ENCODE measurements at regions not wholly inside any gene's neighbourhood (a gene's known extent, or its start where the extent isn't known, plus 50 kb on each side); places are given as distances from the start of the nearest gene placed in this dataset.

- no peak for DNase-seq
- Mint-ChIP-seq H3K36me3 (ENCODE audit: low read depth) (no peaks in the 10 kb centered on the region), H3K27me3 (ENCODE audit: insufficient read depth) (peaks cover 3% of the 10 kb centered on the region), H3K4me3 (no peak overlapping the region), H3K4me1 (ENCODE audit: low read depth) (no peaks in the 10 kb centered on the region), H3K9me3 (peaks cover 30% of the 10 kb centered on the region), H3K27ac (no peak overlapping the region)
- no peak for TF ChIP-seq CTCF (IDR thresholded peaks at IDR 0.05)
These were observed 318.3 kb downstream of the EIPR1 start for GRCh38 chr2:3059141-3059925.

GRCh38 chr2:3054066-3054465, 323.6 kb downstream of the EIPR1 start:
- no peak for TF ChIP-seq CTCF (IDR thresholded peaks at IDR 0.05)
- Mint-ChIP-seq H3K9me3 (peaks cover 21% of the 10 kb centered on the region; the same call in 1 of the 2 replicates), H3K4me3 (no peak overlapping the region), H3K27me3 (ENCODE audit: insufficient read depth) (no peaks in the 10 kb centered on the region), H3K27ac (no peak overlapping the region), H3K36me3 (ENCODE audit: low read depth) (no peaks in the 10 kb centered on the region), H3K4me1 (ENCODE audit: low read depth) (no peaks in the 10 kb centered on the region)
- no peak for DNase-seq

GRCh38 chr2:3051266-3051665, 326.4 kb downstream of the EIPR1 start:
- no peaks in the 10 kb centered on the region for H3K36me3 Mint-ChIP-seq (ENCODE audit: low read depth)
- H3K4me3 Mint-ChIP-seq = no peak overlapping the region
- no peak for TF ChIP-seq CTCF (IDR thresholded peaks at IDR 0.05)
- H3K9me3 Mint-ChIP-seq = peaks cover 21% of the 10 kb centered on the region
- no peak overlapping the region for H3K27ac Mint-ChIP-seq
- no peaks in the 10 kb centered on the region for H3K27me3 Mint-ChIP-seq (ENCODE audit: insufficient read depth)
- no peak for DNase-seq
- H3K4me1 Mint-ChIP-seq (ENCODE audit: low read depth) = no peaks in the 10 kb centered on the region

- no peak overlapping the region for H3K4me3 Mint-ChIP-seq
These were observed 331.3 kb downstream of the EIPR1 start for GRCh38 chr2:3046170-3046865.

GRCh38 chr2:3045318-3045921, 332.2 kb downstream of the EIPR1 start:
- no peak for TF ChIP-seq CTCF (IDR thresholded peaks at IDR 0.05)
- no peaks in the 10 kb centered on the region for H3K4me1 Mint-ChIP-seq (ENCODE audit: low read depth)
- no peak overlapping the region for H3K4me3 Mint-ChIP-seq
- H3K27ac Mint-ChIP-seq = no peak overlapping the region
- peaks cover 3% of the 10 kb centered on the region; the same call in 1 of the 2 replicates for H3K27me3 Mint-ChIP-seq (ENCODE audit: insufficient read depth)
- no peak for DNase-seq
- peaks cover 29% of the 10 kb centered on the region for H3K9me3 Mint-ChIP-seq
- no peaks in the 10 kb centered on the region for H3K36me3 Mint-ChIP-seq (ENCODE audit: low read depth)

More at GRCh38 chr2:3046170-3046865, 331.3 kb downstream of the EIPR1 start:
- 0 out of 2 replicates have a peak, but pooled peaks cover 2% of the 10 kb centered on the region for H3K27me3 Mint-ChIP-seq (ENCODE audit: insufficient read depth)
- no peak for TF ChIP-seq CTCF (IDR thresholded peaks at IDR 0.05)
- H3K4me1 Mint-ChIP-seq (ENCODE audit: low read depth) = no peaks in the 10 kb centered on the region
- H3K9me3 Mint-ChIP-seq = peaks cover 26% of the 10 kb centered on the region
- no peaks in the 10 kb centered on the region for H3K36me3 Mint-ChIP-seq (ENCODE audit: low read depth)
- DNase-seq = no peak
- H3K27ac Mint-ChIP-seq = no peak overlapping the region

Measured in HFFc6 (cell line).